GM12801 (cell line): ENCODE measurements at regions not wholly inside any gene's neighbourhood (a gene's known extent, or its start where the extent isn't known, plus 50 kb on each side); places are given as distances from the start of the nearest gene placed in this dataset.

ENCODE experiments used
- TF ChIP-seq, protein P1 (sequence below): IDR thresholded peaks from one replicate; pipeline ENCODE4 v1.5.1; 2011; ENCODE audit warnings: control low read depth; ENCODE audit not compliant: insufficient read length; ENCODE audit errors: extremely low read depth

DNA sequence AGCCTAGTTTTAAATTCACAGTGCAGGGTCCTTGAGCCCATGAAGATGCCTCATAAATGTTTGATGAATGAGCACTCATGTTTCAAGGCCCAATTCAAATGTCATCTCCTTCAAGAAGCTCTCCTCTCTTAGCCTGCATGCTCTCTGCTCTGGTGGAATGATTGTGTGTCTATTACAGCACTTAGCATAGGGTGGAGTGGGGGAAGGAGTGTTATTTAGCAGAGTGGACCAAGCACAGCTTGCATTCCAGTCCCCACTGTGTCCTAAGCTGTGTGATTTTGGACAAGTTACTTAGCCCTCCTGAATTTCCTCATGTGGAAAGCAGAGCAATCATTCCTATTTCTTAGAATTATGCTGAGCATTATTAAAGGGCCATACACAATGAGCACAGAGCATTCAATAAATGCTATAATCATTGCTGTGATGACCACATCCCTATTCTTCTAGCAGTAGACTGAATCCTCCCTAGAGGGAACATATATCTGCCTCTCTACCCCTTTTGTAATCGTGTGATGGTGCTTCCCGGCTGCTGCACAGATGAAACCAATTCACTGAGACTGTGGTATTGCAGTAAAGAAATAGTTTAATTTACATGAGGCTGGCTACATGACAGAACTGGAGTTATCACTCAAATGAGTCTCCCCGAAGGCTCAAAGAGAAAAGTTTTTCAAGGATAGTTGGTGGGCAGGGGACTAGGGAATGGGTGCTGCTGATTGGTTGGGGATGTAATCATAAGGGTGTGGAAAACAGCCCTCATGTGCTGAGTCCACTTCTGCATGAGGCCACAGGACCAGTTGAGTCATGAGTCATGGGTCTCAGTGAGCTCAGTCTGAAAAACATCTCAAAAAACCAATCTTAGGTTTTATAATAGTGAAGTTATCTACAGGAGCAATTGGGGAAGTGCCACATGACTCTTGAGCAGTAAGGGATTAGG lies 173.4 kb upstream of the NDUFV2 start:
- TF ChIP-seq, protein P1, sequence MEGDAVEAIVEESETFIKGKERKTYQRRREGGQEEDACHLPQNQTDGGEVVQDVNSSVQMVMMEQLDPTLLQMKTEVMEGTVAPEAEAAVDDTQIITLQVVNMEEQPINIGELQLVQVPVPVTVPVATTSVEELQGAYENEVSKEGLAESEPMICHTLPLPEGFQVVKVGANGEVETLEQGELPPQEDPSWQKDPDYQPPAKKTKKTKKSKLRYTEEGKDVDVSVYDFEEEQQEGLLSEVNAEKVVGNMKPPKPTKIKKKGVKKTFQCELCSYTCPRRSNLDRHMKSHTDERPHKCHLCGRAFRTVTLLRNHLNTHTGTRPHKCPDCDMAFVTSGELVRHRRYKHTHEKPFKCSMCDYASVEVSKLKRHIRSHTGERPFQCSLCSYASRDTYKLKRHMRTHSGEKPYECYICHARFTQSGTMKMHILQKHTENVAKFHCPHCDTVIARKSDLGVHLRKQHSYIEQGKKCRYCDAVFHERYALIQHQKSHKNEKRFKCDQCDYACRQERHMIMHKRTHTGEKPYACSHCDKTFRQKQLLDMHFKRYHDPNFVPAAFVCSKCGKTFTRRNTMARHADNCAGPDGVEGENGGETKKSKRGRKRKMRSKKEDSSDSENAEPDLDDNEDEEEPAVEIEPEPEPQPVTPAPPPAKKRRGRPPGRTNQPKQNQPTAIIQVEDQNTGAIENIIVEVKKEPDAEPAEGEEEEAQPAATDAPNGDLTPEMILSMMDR = no peak

DNA sequence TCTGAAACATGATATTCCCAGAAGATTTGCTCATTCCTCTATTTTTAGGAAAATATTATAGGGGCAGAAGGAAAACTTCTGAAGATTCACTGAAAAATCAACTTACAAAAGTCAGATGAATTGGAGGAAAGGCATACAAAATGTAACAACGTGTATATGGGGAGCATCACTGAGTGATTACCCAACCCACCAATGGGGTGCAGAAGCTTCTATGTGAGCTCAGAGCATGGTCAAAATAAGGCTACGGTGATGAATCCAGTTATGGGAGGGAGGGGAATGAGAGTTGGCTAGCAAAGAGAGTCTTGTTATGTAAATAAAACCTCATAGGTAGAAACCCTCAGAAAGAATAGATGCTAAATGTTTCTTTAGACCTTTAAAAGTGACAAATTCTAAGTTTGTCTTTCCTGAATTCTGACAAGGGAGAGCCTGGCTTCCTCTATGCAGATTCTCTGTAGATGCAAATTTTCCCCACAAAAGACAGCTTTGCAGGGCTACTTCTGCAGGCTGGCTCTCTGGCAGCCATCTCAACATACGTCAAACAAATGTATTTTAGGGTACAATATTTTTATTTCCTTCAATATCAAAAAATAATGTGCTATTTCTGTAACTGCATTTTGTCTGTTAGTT lies 171.4 kb upstream of the NDUFV2 start:
- TF ChIP-seq, protein P1 = no peak

DNA sequence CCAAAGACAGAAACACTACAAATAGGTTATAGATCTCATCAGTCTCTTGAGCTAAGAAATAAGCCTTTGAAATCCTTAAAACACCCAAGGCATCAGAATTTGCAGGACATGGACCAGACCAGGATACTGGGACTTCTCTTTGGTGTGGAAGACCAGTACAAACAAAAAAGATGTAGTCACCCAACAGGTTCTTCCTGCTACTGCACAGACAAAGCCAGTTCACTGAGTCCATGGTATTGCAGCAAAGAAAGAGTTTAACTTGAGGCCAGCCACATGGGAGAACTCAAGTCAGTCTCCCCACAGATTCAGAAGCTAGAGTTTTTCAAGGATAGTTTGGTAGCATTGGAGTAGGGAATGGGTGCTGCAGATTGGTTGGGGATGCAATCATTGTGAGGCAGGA lies 169.6 kb upstream of the NDUFV2 start:
- TF ChIP-seq, protein P1 = no peak

DNA sequence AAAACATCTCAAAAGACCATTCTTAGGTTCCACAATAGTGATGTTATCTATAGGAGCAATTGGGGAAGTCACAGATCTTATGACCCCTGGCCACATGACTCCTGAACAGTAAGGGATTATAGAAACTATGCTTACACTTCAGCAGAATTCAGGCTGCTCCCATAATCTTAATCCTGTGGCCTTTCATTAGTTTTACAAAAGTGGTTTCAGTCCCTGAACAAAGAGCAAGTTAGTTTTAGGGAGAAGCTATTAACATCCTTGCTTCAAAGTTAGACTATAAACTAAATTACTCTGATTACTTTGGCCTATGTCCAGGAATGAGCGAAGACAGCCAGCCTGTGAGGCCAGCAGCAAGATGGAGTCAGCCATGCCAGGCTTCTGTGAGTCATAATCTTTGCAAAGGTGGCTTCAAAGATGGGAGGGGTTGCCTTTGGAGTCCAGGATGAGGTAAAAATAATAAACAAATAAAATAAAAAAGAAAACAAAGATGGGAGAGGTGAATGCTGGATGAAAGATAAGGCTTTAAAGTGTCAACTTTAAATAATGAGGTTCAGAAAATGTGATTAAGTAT lies 168.7 kb upstream of the NDUFV2 start:
- TF ChIP-seq, protein P1 = no peak

DNA sequence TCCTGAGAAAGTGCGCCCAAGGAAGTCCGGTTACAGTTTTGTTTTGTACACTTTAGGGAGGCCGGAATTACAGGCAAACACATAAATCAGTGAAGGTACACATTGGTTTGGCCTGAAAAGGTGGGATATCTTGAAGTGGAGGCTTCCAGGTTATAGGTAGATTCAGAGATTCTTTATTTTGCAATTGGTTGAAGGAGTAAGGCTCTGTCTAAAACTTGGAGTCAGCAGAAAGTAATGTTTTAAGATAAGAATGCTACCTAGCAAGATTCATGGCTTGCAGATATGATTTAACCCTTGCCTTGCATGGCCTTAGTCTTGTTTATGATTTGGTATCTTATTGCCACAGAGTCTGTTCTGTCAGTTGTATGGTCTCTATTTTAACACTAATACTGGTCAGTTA lies 165.9 kb upstream of the NDUFV2 start:
- TF ChIP-seq, protein P1 = no peak

DNA sequence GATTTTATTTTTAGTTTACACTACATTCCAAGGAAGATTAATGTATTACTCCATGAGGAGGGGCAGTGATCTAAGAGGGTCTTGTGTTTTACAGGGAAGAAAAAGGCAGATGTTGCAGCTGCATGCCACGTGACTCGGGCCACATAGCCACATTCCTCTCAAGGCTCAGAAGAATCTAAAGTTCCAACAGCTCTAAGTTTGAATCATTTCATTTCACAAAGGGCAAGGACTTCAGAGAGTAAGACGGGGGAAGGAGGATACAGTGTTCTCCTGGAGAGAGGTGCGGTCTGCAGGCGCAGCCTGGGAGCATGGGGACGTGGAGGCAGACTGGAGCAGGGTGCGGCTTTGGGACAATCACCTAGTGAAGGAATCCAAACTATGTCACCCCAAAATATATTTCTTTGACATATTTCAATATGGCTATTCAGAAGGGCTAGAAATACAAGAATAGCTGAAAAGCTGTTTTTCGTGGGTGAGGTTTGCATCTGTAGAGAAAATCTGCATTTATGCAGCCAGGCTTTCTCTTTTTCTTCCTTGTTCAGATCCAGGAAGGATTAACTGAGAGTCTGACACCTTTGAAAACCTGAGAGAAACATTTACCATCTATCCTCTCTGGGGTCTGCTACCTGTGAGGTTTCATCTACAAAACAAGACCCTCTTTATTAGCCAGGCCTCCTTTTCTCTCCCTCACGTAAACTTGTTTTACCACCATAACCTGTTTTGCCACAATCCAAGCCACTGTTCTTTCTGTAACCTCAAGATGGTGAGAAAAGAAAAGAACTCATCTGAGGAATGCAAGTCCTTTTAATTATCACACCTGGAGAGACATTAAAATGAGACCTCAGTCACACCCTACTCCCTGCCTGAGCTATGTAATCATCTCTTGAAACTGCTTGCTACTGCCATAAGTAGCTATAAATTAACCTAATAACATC lies 165.1 kb upstream of the NDUFV2 start:
- TF ChIP-seq, protein P1 = no peak
